ENCODE measurements at regions not wholly inside any gene's neighbourhood (a gene's known extent, or its start where the extent isn't known, plus 50 kb on each side); places are given as distances from the start of the nearest gene placed in this dataset.
"Not testable (repeated sequence)": the region's sequence is repeated elsewhere in the genome, so short reads cannot be mapped to it uniquely, and the experiment has no call there.

DNA sequence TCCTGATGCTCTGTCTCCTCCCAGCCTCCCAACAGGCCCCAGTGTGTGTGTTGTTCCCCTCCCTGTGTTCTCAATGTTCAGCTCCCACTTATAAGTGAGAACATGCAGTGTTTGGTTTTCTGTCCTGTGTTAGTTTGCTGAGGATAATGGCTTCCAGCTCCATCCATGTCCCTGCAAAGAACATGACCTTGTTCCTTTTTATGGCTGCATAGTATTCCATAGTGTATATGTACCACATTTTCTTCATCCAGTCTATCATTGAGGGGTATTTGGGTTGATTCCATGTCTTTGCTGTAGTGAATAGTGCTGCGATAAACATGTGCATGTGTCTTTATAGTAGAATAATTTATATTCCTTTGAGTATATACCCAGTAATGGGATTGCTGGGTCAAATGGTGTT lies 150.4 kb downstream of the KLF6 start:
- not testable (repeated sequence) for FAIRE-seq; DNase-seq (ENCODE audit: insufficient read length, low spot score)

DNA sequence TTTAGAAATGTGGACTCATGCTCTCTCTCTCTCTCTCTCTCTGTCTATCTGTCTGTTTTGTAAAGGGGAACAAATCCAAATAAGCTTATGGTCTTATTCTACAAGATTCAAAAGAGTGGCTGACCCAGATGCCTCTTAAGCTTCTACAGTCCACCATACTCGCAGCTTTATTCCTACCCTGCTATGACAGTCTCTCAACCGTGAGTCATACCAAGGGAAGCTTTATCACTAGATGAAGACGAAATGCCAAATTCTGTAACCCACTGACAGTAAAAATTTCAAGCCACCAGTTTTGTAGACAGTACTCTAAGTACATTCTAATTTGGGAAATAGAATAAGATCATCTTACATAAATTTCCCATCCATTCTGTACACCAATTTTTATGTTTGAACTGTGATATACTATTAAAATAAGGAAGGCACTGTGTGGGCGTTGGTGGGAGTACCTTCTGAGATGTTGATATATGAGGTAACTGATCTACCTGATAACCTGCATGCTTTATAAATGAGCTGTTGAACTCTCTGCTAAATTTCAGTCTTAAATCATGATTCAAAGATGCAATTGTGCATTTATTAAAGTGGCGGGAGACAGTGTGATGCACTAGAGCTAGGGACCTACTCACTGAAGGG lies 153.2 kb downstream of the KLF6 start:
- DNase-seq (ENCODE audit: insufficient read length, low spot score) (no peak), FAIRE-seq (no peak)

DNA sequence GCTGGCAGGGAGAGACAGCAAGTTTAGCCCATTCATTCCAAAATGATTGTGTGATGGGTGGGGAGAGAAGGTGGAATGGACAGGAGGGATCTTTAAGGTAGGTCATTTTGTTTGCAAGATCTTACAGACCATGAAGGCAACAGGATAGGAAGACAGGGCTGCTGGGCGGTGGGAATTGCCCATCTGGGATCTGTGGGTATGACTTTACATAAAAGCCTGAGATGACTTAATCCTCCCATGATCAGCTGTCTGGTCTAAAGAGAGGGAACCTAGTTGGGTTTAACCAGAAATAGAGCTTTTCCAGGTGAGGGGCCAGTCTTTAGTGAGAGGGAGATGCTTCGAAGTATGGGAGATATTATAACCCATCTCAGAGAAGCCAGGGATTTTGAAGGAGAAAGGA lies 153.7 kb downstream of the KLF6 start:
- FAIRE-seq: no peak
- no peak for DNase-seq (ENCODE audit: insufficient read length, low spot score)

DNA sequence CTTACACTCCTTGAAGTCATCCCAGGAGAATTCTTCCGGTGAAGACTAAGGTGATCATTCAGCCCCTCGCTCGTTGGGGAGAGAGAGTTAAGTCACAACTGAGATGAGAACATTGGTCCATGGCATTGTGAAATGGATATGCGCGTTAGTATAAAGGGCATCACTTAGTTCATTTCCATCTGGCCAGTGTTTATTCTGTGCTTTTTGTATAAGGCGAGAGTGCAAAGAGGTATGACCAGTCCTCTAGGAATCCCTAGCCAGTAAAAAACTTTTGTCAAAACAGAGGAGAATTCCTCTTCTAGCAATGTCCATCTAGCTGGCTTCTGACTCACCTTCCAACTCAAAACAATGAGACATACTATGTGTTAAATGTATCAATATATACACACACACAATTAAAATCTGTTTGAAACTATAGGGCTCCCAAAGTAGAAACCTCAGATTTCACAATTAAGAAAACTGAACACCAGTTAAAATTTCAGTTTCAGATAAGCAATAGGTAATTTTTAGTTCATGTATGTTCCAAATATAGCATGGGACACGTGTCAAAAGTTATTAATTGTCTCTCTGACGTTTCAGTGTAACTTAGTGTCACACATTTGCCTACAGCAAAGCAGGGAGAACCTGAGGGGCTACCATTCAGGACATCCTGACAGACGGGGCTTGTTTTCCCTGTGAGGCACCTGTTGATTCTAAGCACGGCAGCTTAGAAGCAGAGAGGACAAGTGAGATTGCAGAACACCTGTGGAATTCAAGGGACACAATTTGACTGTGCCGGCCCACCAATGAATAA lies 158.9 kb downstream of the KLF6 start:
- peak; percentile 19 for DNase-seq (ENCODE audit: insufficient read length, low spot score)
- peak; percentile 26 for FAIRE-seq

DNA sequence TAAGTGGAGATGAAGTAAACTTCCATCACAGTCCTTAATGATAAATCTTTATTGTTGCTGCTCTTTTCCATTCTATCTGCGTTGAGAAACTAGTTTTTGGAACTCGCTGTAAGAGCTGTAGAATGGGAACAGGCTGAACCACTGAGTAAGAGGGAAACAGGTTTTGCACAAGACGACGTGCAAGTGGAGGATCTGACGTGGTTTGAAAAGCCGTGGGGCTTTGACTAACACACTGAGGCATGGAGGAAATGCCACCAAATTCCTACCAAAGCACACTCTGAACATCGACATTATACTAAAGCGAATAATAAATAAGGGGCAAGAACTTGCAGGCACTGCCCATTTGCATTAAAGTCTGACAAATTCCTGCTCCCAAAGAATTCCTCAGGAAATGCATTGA lies 160.6 kb downstream of the KLF6 start:
- no peak for FAIRE-seq
- peak; percentile 13 for DNase-seq (ENCODE audit: insufficient read length, low spot score)

DNA sequence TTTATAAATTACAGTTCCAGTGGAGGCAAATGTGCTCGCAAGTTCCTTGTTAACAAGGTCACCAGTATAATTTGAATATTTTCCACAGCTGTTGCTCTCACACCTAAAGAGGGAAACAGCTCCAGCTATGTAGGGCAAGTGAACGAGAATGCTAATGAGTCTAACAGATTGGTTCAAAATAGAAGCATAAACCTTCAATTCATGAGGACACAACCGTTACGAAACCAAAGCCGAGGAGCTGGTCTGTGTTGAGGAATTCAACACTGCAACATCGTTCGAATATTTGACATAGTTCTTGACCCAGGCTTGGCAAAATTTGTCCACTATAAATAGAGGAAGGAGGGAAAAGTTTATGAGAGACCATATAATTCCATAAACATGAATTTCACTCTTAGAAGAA lies 161.3 kb downstream of the KLF6 start:
- FAIRE-seq (no peak), DNase-seq (ENCODE audit: insufficient read length, low spot score) (peak; percentile 36)

DNA sequence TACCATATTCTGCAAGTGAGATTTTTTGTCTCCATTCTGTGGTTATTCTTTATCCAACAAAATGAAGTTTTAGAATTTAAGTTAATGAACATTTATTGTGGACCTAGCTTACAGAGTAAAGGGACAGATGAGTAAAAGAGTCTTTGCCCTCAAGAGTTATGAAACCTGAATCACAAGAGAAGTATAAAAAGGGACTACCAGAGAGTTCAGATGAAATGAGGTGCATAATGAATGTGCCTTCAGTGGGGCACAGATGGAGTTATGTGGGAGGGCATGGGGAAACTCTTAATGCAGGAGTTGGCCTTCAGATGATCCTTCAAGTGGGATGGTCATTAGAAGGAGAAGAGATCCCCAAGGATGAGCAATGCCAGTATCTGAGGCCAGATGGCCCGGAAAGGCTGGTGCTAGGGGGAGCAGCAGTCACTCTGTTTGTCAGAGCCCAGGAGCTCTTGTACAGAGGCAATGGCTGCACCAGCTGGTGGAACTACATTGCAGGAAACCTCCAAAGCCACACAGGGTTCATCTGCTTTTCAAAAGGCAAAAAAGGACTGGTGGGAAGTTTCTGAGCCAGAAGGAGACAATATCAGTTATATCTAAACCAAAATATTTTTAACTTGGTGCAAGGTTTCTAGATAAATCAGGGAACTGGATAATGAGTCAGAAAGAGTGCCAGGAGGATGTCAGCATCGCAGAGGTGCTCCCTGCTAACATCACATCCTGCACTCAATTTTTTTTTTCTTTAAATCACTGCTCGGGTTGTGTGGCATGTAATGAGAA lies 162.0 kb downstream of the KLF6 start:
- FAIRE-seq (no peak), DNase-seq (ENCODE audit: insufficient read length, low spot score) (no peak)

DNA sequence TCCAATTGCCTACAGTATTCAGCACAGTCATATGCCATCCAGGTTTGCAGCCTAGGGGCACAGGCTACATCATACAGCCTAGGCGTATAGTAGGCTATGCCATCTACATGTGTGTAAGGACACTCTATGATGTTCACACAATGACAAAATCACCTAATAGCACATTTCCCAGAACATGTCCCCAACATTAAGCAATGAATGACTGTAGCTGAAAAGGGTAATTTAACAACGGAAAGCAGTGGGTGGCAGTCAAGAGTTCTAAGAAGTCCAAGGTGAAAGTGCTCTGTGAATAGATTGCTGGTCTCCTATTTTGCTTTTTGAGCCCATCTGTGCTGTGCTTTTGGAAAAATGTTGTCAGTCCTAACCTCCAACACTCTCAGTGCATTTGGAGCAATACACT lies 162.6 kb downstream of the KLF6 start:
- no peak for DNase-seq (ENCODE audit: insufficient read length, low spot score)
- FAIRE-seq: peak; percentile 77

DNA sequence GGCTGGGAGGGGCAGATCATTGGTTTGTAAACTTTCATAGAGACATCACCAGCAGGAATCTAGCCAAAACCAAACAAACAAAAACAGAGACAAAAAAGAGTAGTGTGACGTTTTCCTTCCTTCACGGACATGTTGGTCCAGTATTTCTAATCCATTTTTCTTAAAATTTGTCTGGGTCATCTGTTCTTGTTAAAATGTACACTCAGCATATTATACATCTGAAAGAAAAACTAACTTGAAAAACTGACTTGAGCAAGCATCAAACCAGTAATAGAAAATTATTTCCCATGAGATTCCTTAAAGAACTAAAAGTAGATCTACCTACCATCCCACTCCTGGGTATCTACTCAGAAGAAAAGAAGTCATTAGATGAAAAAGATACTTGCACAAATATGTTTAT lies 164.2 kb downstream of the KLF6 start:
- DNase-seq (ENCODE audit: insufficient read length, low spot score): no peak
- FAIRE-seq: no peak

DNA sequence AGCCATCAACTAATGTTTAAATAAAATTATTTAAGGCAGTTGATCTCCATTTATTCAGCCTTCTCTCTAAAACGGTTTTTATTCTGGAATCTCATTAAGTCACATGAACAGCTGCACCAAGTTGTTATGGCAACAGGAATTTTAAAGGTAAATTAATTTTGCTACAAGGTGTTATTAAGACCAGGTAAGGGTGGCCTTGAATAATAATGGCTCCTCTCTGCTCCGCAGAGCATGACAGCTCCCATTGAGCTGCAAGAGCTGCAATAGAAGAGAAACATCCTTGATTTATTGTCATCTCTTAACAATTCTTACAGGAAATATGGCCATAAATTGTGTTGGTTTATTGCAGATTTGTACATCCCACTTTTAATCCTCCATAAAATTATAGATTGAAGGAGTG lies 165.8 kb downstream of the KLF6 start:
- no peak for FAIRE-seq
- no peak for DNase-seq (ENCODE audit: insufficient read length, low spot score)

DNA sequence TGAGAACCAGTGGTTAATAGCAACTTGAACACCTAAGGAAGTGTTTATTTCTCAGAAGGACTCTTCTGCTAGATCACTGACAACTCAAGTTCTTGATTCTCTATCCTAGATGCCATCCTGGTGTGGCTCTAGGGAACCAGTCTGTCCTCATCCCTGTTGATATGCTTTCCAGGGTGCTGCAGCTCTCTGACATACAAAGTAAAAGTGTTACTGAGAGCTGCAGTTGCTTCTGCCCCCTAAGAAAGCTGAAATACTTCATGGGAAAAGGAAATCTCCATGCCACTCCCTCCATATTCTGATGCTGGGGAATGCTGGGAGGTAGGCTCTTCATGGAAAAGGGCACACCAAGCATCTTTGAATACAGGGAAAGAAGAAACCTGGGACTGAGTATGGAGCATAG lies 168.1 kb downstream of the KLF6 start:
- no peak for FAIRE-seq

DNA sequence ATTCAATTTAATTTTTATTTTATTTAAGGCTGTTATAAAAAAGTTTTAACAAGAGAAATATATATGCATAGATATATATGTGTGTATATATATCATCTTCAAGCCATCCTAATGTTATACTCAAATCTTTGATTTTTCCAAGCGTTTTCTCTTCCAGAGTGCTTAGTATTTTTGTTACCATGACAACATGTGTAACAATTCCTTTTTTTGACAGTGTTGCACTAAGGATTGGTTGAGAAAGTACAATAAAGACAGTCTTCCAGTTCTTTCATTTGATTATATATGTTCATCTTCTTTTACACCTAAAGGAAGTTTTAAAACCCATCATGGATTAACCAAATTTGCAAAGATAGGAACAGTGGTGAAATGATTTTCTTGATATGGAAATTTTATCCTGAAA lies 171.7 kb downstream of the KLF6 start:
- no peak for FAIRE-seq

More for the DNA sequence above, 168.1 kb downstream of the KLF6 start:
- no peak for DNase-seq (ENCODE audit: insufficient read length, low spot score)

DNA sequence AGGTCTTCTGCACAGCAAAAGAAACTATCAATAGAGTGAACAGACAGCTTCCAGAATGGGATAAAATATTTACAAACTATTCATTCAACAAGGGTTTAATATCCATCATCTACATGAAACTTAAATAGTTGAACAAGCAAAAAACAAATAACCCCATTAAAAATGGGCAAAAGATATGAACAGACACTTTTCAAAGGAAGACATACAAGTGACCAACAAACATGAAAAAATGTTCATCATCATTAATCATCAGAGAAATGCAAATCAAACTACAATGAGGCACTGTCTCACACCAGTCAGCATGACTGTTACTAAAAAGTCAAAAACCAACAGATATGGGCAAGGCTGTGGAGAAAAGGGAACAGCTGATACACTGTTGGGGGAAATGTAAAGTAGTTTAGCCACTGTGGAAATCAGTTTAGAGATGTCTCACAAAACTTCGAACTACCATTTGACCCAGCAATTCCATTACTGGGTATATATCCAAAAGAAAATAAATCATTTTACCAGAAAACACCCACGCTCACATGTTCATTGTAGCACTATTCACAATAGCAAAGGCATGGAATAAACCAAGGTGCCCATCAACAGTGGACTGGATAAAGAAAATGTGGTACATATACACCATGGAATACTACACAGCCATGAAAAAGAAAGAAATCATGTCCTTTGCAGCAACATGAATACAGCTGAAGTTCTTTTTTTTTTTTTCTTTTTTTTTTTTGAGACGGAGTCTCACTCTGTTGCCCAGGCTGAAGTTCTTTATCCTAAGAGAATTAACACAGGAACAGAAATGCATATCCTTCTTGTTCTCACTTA lies 172.6 kb downstream of the KLF6 start:
- DNase-seq (ENCODE audit: insufficient read length, low spot score): no peak
- FAIRE-seq: no peak

More for the DNA sequence above, 171.7 kb downstream of the KLF6 start:
- DNase-seq (ENCODE audit: insufficient read length, low spot score): no peak

DNA sequence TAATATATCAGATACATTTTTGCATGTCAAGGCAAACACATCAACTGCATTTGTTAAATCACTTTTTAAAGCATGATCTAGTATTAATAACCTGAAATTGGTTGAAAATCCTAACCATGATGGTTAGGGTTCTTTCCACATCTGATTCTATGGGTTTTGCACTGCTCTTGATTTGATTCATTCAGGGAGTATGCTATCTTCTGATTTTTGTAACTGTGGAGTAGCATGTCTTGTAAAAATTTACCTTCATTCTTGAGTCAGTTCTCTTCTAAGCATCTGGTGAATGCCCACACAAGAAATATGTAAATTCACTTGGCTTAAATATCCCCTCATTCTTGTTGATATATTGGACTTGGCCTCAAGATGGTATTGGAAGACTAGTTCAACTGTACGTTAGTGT lies 178.7 kb downstream of the KLF6 start:
- DNase-seq (ENCODE audit: insufficient read length, low spot score) (no peak), FAIRE-seq (no peak)

DNA sequence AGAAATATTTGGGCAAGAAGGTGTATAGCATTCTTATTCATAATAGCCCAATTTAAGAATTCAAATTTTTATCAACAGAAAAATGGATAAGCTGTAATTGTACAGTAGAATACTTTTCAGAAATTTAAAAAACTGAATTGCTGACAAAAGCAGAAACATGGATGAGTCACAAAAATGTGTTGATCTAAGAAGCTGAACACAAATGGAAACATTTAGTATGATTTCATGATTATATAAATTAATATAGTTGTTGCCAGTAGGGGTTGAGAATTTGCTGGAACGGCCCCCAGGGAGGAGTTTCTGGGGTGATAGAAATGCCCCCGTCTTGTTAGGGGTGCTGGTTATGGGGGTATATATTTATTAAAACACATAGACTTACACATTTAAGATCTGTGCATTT lies 179.1 kb downstream of the KLF6 start:
- DNase-seq (ENCODE audit: insufficient read length, low spot score) (no peak), FAIRE-seq (no peak)

DNA sequence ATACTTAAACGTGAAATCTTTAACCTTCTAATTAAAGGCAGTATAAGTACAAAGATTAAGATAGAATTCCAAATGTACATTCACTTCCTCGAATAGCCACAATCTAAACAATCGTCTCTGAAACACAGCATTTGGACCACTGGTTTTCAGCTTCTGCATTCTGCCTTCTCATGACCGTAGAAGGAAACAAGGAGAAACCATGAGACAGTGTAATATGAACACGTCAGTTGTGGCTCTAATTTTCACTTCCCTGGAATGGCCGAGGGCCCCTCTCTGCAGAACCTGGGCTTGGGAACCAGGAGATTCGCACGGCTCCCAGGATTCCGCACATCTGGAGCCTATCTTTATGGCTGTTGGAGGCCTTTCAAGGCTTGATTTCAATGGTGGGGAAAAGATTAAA lies 189.3 kb downstream of the KLF6 start:
- no peak for FAIRE-seq
- DNase-seq (ENCODE audit: insufficient read length, low spot score): no peak

DNA sequence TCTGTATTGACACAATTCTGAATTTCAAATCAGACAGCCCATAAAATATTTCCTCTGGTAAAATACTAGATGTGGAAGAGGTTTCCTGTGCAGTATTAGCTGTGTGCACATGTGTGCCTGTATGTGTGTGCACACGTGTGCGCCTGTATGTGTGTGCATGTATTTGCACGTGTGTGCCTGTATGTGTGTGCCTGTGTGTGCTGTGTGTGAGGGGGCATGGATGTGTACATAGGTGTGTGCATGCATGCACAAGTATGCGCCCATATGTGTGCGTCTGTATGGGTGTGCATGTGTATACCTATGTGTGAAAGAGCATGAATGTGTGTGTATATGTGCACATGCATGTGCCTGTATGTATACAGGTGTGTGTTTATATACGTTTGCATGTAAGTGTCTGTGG lies 191.4 kb downstream of the KLF6 start:
- DNase-seq (ENCODE audit: insufficient read length, low spot score): no peak

DNA sequence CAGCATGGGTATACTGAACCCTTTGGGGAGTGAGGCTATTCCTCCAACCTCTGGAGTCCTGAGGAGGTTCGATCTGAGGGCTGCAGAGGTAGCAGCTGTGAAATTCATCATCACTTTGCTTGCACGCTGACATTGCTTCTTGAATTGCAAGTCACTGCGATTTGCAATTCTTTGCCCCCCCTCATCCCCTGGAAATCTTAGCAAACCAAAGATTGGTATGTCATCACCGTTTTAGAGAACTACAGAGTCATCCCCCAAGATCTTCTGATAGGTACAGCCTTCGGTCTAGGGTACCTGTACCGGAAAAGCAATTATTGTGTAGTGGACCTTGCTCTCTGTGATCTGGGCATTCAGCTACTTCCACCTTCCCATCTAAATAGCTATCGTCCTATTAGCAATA lies 192.6 kb downstream of the KLF6 start:
- no peak for FAIRE-seq
- DNase-seq (ENCODE audit: insufficient read length, low spot score): no peak

More for the DNA sequence above, 191.4 kb downstream of the KLF6 start:
- peak; percentile 86 for FAIRE-seq

DNA sequence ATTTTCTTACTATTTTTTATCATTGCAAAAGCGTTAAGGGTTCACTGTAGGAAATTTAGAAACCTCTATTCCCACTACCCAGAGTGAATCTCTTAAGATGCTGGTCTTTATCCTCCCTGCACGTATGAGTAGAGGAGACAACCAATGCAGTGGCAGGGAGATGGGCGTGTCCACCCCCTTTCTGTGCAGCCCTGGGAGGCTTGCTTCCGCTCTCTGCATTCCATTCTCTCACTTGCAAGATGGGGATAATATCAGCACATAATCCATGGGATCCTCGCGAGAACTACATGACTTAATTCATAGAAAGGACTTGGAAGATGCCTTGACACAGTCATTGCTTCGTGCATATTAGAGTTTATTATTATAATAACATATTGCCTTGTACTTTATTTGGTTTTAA lies 196.2 kb downstream of the KLF6 start:
- FAIRE-seq (no peak), DNase-seq (ENCODE audit: insufficient read length, low spot score) (no peak)

DNA sequence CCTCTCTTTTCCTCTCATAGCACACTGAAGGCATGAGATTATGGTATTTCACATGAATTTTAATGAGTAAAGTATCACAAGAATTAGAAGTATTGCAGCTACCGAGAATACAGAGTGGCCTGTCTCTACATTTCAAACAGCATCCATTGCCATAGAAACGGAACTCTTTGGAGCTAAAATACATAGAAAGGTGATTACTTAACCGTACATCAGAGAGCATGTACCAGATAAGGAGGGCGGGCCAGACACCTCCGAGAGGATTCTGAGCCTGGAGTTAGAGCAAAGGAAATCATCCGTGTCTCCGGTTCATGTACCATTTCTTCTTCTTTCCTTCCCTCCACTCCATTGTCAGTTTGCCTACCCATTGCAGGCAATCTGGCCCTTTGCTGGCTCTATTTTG lies 196.7 kb downstream of the KLF6 start:
- FAIRE-seq (no peak), DNase-seq (ENCODE audit: insufficient read length, low spot score) (no peak)
